ENCODE measurements at regions not wholly inside any gene's neighbourhood (a gene's known extent, or its start where the extent isn't known, plus 50 kb on each side); places are given as distances from the start of the nearest gene placed in this dataset.
"Not testable (repeated sequence)": the region's sequence is repeated elsewhere in the genome, so short reads cannot be mapped to it uniquely, and the experiment has no call there.

DNA sequence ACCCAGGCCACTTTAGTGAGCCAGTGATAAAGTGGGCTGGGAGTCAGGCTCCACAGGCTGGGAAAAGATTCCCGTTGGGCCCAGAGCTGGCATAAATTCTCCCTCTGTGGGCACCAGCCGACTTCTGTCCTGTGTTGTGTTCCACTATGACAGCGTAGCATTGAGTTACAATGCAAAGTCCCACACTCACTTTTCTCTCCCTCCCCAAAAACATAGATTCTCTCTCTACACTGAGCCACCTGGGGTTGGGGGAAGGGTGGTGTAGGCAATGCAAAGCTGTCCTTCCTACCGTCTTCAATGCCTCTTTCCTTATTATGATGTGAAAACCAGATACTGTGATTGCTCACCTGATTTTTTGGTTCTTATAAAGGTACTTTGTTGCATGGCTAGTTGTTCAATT is 566.2 kb downstream of the RAPGEF2 start:
- DNase-seq (ENCODE audit: low read depth, low spot score): no peak
- in situ Hi-C loops (cut with HindIII; ENCODE audit: low pct_unique_long_range_greater_than_20kb, low sequenced_read_pairs): no loop called here

DNA sequence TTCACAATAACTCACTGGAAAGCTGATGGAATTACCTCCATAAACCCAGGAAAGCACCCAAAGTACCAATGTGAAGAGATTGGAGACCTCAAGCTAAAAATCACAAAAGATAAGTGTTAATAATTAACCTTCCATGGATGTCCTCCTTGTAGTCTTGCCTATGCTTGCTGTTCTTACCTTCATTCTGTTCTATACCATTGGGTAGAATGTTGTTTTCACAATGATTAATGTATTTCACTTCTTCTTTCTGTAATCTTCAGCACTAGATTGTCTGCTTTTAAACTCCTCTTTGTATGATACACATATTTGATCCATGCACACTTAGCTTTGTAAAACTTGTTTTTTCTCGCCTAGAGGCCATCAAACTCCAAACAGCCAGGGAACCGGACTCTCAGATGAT is 570.3 kb downstream of the RAPGEF2 start:
- no peak for DNase-seq (ENCODE audit: low read depth, low spot score)
- in situ Hi-C loops (cut with HindIII; ENCODE audit: low pct_unique_long_range_greater_than_20kb, low sequenced_read_pairs): no loop called here

DNA sequence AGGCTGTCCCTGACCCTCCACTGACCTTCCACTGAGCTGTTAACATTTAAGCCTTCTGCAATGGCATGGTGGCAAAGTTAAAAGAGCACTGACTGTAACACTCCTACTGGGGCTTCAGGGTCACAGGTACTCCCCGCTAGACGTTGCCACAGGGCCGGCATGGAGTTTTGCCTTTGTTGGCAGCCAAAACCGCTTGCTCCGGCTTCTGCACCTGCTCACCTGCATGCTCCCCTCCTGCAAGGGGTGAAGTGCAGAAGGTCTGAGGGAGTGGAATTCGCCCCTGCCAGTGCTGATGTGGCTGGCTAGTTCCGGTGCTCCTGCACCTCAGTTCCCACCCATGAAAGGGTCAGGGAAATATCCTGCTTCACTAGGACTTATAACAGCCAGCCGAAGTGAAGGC is 571.4 kb downstream of the RAPGEF2 start:
- in situ Hi-C loops (cut with HindIII; ENCODE audit: low pct_unique_long_range_greater_than_20kb, low sequenced_read_pairs): no loop called here

DNA sequence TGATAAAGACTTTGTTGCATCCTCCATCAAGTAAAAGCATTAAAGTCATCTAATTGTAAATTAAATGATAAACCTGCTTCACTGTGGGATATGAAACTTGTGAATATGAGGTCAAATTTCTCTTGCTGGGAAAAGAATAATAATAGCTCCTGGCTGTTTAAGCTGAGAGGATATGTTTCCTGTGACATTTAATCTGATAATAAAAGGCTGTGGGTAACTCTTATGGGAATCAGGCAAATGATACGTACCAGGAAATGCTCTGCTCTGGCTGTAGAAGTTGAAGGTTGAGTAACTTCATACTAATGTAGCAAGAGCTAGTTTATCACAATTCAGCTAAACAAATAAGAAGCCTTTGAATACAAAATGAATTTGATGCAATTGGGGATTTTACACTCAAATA is 574.6 kb downstream of the RAPGEF2 start:
- DNase-seq (ENCODE audit: low read depth, low spot score): no peak
- in situ Hi-C loops (cut with HindIII; ENCODE audit: low pct_unique_long_range_greater_than_20kb, low sequenced_read_pairs): no loop called here

More for the DNA sequence above, 571.4 kb downstream of the RAPGEF2 start:
- no peak for DNase-seq (ENCODE audit: low read depth, low spot score)

DNA sequence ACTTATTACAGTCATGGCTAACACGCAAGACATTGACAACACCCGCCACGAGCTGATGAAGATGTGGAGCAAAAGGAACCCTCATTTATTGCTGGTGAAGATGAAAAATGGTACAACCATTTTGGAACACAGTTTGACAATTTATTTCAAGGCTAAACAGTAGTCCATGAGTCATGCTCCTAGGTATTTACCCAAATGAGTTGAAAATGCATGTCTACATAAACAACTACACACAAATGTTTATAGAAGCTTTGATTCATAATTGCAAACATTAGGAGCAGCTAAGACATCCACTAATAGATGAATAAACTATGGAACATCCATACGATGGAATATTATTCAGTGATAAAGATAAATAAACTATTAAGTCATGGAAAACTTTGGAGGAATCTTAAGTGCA is 580.1 kb downstream of the RAPGEF2 start:
- in situ Hi-C loops (cut with HindIII; ENCODE audit: low pct_unique_long_range_greater_than_20kb, low sequenced_read_pairs): no loop called here
- no peak for DNase-seq (ENCODE audit: low read depth, low spot score)

DNA sequence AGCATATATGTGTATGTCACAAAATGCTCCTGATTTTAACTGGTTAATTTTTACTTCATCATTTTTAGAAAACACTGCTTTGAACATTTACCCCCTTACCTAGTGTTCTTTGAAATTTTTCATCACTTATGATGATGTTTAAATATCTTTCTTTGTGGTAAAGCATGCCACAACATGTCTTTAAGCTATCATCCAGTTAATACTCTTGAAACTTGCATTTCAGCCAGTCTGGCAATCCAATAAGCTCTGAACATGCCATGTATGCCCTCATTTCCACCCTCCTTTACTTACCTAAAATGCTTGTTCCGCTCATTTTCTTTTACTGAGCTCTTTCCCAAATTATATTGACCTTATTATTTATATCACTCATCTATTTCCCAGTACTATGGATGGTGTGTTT is 581.2 kb downstream of the RAPGEF2 start:
- no peak for DNase-seq (ENCODE audit: low read depth, low spot score)
- in situ Hi-C loops (cut with HindIII; ENCODE audit: low pct_unique_long_range_greater_than_20kb, low sequenced_read_pairs): no loop called here

DNA sequence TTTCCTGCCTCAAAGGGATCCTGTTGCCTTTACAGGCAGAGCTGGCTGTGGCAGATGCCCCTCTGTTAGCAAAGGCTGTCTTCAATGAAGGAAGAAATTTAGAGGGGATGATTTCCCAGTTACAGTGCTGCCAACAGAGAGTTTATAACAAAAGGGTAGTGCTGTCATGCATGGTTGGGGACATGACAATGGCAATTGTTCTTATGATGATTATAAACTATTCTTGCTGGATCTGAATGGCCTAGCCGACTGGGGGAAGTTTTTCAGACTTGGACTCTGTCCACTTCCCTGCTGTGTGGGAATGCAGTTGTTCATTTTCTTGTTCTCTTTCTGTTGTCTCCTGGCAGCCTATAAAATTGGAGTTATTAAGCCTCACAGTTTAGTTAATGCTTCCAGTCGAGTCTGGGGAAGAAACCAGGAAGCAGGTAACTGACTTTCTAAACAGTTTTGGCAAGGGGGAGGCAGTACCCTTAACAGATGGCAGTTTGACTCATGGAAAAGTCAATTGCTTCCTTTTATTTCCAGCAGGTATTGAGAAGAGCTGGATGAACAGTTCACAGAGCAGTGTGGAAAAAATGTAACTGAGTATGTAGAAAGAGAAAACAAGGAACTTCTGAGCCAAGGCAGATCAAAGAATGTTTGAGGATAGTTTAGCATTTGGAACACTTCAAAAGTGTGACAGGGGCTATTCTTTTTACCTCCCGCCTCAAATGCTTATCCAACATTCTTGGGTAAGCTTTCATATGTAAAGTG is 582.6 kb downstream of the RAPGEF2 start:
- no peak for DNase-seq (ENCODE audit: low read depth, low spot score)
- in situ Hi-C loops (cut with HindIII; ENCODE audit: low pct_unique_long_range_greater_than_20kb, low sequenced_read_pairs): no loop called here

DNA sequence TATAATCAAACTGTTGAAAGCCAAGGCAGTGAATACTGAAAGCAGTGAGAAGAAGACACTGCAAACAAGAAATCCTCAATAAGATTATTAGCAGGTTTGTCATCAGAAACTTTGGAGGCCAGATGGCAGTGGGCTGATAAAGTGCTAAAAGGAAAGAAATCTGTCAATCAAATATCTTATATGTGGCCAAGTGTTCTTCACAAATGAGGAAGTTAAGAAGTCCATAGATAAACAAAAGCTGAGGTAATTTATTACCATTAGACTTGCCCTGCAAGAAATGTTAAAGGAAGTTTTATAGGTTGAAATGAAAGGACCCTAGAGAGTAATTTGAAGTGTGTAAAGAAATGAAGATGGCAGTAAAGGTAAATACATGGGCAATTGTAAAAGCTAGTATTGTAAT is 586.6 kb downstream of the RAPGEF2 start:
- DNase-seq (ENCODE audit: low read depth, low spot score): no peak
- in situ Hi-C loops (cut with HindIII; ENCODE audit: low pct_unique_long_range_greater_than_20kb, low sequenced_read_pairs): no loop called here

DNA sequence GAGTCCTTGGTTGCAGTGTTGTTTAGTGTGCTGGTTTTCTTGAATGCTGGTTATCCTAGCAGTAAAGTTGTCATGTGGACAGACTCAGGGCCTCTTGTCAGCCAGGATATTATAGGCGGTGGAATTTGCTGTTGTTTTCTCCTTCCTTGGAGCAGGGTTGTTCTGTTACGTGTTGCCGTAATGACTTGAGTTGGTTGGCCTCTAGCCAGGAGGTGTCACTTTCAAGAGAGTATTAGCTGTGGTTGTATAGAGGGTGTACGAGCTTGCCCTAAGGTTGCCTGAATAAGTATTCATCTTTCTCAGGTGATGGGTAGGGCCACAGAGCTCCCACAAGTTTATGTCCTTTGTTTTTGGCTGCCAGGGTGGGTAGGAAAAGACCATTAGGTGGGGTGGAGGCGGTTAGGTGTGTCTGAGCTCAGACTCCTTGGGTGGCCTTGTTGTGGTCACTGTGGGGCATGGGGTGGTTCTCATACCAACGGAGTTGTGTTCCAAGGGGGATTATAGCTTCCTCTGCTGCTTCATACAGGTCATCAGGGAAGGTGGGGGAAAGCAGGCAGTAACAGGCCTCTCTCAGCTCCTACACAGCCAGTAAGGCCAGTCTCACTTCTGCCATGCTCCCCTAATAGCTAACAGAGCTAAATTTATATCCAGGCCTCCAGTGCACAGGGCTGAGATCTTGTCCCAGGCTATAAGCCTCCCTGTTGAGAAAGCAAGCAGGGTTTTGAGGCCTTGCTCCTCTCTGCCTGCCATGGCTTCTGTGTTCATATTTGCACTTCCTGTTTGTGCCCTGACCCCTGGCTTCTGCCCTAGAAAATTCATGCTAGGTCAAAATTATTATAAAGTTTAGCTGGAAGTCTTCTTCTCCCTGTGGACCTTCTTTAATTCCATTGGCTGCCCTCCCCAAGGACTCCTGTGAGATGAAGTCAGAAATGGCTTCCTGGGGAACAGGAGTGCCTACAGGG is 594.7 kb downstream of the RAPGEF2 start:
- in situ Hi-C loops (cut with HindIII; ENCODE audit: low pct_unique_long_range_greater_than_20kb, low sequenced_read_pairs): no loop called here
- no peak for DNase-seq (ENCODE audit: low read depth, low spot score)

DNA sequence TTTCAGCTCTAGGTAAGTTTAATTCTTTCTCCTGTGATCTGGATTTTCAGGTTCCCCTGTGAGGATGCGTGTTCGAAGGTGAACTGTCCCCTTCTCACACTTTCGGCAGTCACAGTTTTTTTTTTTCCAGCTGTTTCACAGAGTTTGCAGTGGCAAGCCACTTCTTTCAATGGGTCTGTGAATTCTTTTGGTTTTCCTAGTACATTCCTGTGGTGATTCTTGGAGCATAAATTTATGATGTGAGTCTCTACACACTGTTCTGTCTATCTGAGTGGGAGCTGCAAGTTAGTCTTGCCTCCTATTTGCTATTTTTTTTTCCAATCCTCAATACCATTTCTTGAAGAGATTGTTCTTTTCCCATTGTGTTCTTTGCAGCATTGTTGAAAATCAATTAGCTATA is 595.5 kb downstream of the RAPGEF2 start:
- in situ Hi-C loops (cut with HindIII; ENCODE audit: low pct_unique_long_range_greater_than_20kb, low sequenced_read_pairs): no loop called here
- DNase-seq (ENCODE audit: low read depth, low spot score): no peak

DNA sequence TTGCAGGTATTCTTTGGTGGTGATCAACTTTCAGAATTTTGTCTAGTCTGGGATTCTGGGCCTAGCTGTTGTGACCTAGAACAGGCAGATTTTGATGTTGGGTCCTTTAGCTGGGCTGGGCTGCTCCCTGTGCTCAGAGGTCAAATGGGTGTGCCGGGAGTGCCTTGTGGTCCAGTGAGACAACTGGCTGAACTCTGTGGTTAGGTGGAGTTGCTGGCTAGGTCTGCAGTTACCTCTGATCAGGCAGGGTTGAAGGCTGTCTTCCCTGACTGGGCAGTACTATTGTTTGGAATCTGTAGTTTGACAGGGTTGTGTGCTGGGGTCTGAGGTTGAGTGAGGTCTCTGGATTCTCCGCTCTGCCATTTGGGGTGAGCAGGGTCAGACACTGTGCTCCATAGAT is 599.3 kb downstream of the RAPGEF2 start:
- in situ Hi-C loops (cut with HindIII; ENCODE audit: low pct_unique_long_range_greater_than_20kb, low sequenced_read_pairs): no loop called here
- no peak for DNase-seq (ENCODE audit: low read depth, low spot score)

DNA sequence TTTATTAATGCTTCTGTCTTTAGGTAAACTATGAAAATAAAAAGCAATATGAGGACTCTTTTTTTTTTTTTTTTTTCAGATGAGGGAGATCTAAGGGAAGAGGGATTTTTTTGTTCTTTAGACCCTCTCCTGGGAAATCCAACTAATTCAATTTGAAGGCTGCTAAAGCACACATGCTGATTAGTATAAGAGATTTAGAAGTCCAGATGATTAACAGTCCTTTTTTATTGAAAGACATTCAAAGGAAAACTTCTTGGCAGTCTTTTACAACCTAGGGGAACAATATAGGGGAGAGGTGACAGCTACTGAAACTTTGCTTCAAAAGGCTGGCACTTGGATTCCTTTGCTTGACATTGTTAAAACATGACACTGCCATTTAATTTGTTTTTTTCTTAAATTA is 602.5 kb downstream of the RAPGEF2 start:
- in situ Hi-C loops (cut with HindIII; ENCODE audit: low pct_unique_long_range_greater_than_20kb, low sequenced_read_pairs): no loop called here
- DNase-seq (ENCODE audit: low read depth, low spot score): no peak

DNA sequence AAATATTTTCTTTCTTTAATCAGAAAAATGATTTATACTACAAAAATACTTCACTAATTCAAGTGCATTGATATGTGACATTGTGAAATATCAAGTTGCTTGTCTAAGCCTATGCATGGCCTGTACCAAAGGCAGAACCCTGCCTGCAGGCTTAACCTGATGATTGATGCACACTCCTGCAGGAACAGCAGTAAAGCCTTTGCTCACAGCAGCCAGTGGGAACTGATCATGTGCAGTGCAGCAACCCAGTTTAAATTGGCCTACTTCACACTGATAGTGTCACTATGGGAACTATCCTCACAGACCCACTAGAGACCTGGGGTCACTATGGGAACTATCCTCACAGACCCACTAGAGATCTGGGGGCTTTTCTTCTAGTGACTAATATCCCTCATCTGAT is 603.8 kb downstream of the RAPGEF2 start:
- no peak for DNase-seq (ENCODE audit: low read depth, low spot score)
- in situ Hi-C loops (cut with HindIII; ENCODE audit: low pct_unique_long_range_greater_than_20kb, low sequenced_read_pairs): no loop called here

DNA sequence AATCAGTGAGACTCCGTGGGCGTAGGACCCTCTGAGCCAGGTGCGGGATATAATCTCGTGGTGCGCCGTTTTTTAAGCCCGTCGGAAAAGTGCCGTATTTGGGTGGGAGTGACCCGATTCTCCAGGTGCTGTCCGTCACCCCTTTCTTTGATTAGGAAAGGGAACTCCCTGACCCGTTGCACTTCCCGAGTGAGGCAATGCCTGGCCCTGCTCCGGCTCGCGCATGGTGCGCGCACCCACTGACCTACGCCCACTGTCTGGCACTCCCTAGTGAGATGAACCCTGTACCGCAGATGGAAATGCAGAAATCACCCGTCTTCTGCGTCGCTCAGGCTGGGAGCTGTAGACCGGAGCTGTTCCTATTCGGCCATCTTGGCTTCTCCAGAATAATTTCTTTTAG is 612.3 kb downstream of the RAPGEF2 start:
- in situ Hi-C loops (cut with HindIII; ENCODE audit: low pct_unique_long_range_greater_than_20kb, low sequenced_read_pairs); DNase-seq (ENCODE audit: low read depth, low spot score): not testable (repeated sequence)

DNA sequence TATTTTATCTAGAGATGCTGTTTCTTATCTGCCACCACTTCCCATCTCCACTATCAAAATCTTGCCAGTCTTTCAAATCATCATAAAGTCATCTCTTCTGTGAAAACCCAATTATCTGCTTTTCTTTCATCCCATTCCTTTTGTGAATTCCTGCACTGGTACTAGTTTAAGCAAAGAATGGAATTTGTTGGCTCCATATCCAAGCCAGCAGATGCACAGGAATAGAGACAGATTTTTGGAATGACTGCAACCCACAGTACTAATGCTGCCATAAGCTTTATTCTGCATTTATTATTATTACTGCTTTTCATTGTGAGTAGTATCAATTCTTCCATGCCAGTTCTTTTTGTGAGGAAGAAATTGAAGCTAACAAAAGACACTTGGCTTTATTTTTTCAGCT is 616.7 kb downstream of the RAPGEF2 start:
- DNase-seq (ENCODE audit: low read depth, low spot score): no peak
- in situ Hi-C loops (cut with HindIII; ENCODE audit: low pct_unique_long_range_greater_than_20kb, low sequenced_read_pairs): no loop called here

DNA sequence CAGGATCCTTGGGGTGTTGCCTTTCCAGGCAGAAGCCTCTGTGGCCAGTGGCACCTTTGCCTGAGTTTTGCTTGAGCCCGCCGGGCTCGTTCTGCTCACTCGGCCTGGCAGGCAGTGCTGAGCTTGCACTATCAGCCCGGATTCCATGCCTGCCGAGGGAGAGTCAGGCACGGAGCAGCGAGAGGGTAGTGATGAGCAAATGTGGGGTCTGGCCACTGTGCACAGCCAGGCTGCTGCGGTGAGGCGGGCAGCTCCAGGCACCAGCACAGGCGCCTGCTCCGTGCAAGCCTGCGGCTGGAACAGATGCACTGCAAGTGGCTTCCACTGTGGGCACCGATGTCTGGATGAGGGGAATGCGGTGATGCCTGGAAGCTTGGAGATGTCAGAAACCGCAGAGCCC is 619.2 kb downstream of the RAPGEF2 start:
- in situ Hi-C loops (cut with HindIII; ENCODE audit: low pct_unique_long_range_greater_than_20kb, low sequenced_read_pairs): no loop called here
- DNase-seq (ENCODE audit: low read depth, low spot score): no peak

DNA sequence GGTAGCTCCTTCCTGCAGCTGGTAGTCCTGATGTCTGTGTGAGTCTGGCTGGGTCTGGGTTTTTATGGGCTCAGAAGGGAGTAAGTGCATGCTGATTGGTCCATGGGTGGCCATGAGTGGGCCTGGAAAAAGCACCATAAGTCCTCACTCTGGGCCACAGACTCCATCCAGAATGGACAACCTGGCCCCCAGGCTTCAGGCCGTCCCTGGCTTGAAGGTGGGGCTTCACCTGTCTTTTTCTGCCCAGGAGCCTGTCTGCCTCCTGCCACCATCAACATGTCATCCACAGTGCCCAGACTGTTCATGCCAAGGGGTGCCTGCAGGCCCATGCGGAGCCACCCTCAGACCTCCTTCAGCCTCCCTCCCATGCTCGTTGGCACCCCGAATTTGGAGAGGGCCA is 620.0 kb downstream of the RAPGEF2 start:
- no peak for DNase-seq (ENCODE audit: low read depth, low spot score)
- in situ Hi-C loops (cut with HindIII; ENCODE audit: low pct_unique_long_range_greater_than_20kb, low sequenced_read_pairs): no loop called here

DNA sequence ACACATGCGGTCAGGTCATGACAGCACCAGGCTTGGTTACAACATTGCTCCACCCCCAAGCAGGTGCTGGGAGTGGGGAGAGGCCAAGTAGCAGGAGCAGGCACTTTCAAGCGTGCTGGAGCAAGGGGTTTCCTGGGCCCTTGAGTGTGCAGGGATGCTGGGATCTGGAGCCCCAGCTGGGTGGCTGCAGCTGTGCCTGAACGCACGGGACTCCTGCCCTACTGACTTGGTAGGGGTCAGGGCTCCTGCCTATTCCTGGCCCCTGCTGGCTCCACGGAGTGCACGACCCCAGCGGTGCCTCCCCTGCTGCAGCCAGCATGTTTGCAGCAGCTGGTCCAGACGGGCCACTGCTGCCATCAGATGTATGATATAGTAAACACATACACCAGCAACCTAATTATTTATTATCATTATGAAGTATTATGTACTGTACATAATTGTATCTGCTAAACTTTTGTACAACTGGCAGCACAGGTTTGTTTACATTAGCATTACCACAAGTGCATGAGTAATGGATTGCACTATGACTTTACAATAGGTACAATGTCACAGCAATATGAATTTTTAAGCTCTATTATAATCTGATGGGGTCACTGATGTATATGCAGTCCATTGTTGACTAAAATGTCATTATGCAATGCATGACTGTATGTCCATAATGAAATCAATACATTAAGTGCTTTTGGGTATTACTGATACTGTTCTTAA is 620.6 kb downstream of the RAPGEF2 start:
- no peak for DNase-seq (ENCODE audit: low read depth, low spot score)
- in situ Hi-C loops (cut with HindIII; ENCODE audit: low pct_unique_long_range_greater_than_20kb, low sequenced_read_pairs): no loop called here

All from SK-MEL-5 (cell line).